ENCODE measurements at regions not wholly inside any gene's neighbourhood (a gene's known extent, or its start where the extent isn't known, plus 50 kb on each side); places are given as distances from the start of the nearest gene placed in this dataset.
A peak's percentile ranks its signal among the peaks of the same experiment; 100 is the strongest.

DNA sequence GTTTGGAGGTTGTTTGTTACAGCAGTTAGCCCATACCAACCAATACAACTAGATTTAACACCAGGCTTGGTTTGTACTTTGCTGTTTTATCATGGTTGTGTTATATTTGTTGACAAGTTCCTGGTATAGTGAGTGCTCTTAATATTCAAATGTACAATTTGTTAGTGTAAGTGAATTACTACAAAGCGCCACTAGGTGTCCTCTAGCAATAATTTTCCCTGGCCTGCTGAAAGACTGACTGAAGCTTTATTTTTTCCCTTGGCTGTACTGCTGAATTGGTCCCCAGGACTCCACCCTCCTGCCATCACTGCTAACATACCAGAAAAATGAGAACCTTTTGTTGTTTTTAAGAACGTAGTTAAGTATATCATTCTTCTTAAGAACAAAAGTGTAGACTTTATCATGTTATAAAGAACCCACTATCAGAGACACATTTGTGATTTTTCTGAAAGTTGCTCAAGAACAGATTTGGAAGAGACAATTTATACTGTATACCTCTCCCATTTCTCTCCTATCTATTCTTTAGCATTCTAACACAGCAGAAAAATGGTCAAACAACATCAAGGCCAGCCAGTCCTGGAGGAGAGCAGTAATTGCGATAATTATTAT lies 75.3 kb upstream of the FAR2 start:
- Histone ChIP-seq H3K36me3 (no peaks in the 10 kb centered on the region), H3K27ac (no peak overlapping the region), H3K4me3 (no peak overlapping the region), H3K4me1 (no peaks in the 10 kb centered on the region), H3K27me3 (no peaks in the 10 kb centered on the region), H3K9me3 (no peaks in the 10 kb centered on the region)
- no peak for DNase-seq
- WGBS, 2 donors = 35 to 36% methylated on average over 3 of the region's 3 CpGs
- intact Hi-C loops (cut with DNase I) = no loop called here
- TF ChIP-seq, protein P1, sequence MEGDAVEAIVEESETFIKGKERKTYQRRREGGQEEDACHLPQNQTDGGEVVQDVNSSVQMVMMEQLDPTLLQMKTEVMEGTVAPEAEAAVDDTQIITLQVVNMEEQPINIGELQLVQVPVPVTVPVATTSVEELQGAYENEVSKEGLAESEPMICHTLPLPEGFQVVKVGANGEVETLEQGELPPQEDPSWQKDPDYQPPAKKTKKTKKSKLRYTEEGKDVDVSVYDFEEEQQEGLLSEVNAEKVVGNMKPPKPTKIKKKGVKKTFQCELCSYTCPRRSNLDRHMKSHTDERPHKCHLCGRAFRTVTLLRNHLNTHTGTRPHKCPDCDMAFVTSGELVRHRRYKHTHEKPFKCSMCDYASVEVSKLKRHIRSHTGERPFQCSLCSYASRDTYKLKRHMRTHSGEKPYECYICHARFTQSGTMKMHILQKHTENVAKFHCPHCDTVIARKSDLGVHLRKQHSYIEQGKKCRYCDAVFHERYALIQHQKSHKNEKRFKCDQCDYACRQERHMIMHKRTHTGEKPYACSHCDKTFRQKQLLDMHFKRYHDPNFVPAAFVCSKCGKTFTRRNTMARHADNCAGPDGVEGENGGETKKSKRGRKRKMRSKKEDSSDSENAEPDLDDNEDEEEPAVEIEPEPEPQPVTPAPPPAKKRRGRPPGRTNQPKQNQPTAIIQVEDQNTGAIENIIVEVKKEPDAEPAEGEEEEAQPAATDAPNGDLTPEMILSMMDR (IDR thresholded peaks at IDR 0.05) = peak in 5 of 6 experiments; percentile 60 to 74 (median 69)
- TF ChIP-seq POLR2A (IDR thresholded peaks at IDR 0.05) = no peak

DNA sequence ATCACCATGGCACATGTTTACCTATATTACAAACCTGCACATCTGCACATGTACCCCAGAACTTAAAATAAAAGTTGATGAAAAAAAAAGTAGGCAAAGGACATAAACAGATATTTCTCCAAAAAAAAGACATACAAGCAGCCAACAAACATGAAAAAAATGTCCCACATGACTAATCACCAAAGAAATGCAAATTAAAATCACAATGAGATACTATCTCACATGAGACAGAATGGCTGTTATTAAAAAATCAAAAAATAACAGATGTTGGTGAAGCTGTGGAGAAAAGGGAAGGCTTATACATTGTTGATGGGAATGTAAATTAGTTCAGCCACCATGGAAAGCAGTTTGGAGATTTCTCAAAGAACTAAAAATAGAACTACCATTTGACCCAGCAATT lies 68.0 kb upstream of the FAR2 start:
- Histone ChIP-seq H3K27me3 (no peaks in the 10 kb centered on the region), H3K4me3 (no peak overlapping the region), H3K4me1 (no peaks in the 10 kb centered on the region), H3K27ac (no peak overlapping the region), H3K36me3 (no peaks in the 10 kb centered on the region), H3K9me3 (no peaks in the 10 kb centered on the region)
- TF ChIP-seq POLR2A (IDR thresholded peaks at IDR 0.05) = no peak
- TF ChIP-seq, protein P1 (IDR thresholded peaks at IDR 0.05) = no peak
- intact Hi-C loops (cut with DNase I) = loop anchor here (5.0 kb wide), 1 partner anchor 226 kb away; no protein-coding TSS in a partner anchor
- no peak for DNase-seq

DNA sequence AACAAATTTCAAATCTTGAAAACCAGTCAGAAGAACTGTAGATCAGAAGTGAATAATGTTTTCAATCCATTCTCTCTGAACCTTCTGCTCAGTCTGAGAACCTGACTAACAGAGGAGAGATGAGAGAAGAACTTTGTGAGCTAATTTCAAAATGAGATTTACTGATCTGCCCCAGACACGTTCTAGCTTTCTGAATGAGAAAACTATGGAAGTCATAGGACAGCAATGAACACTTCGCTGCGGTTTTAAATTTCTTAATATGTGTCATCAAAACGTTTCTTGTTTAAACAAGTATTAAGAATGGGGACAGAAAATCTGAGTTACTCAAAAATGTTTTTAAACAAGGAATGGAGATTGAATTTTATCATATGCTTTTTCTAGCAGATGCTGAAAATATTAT lies 66.6 kb upstream of the FAR2 start:
- no peak for DNase-seq
- H3K27ac ChIP-seq = no peak overlapping the region
- 19 to 27% methylated on average over 4 of the region's 4 CpGs for WGBS, 2 donors
- intact Hi-C loops (cut with DNase I) = loop anchor here (5.0 kb wide), 1 partner anchor 225 kb away; no protein-coding TSS in a partner anchor
- H3K36me3 ChIP-seq = no peaks in the 10 kb centered on the region
- H3K27me3 ChIP-seq = no peaks in the 10 kb centered on the region
- no peaks in the 10 kb centered on the region for H3K9me3 ChIP-seq
- no peak for TF ChIP-seq POLR2A (IDR thresholded peaks at IDR 0.05)
- TF ChIP-seq, protein P1 (IDR thresholded peaks at IDR 0.05) = no peak
- no peak overlapping the region for H3K4me3 ChIP-seq
- H3K4me1 ChIP-seq = no peaks in the 10 kb centered on the region

DNA sequence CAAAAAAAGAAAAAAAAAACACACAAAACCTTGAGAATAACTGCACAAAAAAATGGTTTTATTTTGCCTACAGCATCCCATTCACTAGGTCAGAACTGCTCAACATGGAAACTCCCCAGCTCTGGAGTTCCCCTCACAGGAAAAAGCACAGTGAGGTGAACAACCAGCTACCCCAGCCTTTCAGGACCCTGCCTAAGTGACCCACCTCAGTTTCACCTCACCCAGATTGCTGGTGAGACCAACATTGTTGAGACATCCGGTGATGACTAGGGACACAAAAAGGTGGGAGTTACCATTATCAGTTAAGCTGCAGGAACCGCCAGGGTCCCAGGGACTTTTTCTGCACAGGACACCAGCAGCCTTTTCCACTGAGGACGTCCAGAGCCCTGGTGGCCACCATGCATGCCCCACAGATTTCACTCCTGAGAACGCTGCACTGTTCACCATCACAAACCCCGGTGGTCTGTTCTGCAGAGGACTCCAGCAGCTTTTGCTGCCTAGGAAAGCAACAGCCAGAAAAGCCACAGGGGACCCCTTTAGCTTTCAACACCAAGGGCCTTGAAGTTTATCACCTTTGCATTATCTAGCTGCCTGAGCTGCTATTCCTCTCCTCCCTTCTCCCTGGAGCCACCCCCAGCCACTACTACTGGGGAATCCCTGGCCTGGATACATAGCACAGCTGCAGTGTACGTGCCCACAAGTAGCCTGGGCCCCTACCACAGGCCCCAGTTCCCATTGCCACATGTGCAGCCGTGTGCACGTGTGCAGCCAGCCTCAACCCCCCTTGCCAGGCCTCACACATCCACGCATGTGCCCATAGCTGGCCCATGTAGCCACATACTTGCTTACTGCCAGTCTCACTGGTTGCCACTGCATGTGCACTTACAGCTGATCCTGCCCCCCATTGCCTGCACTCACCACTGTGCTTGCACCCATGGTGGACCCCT lies 62.5 kb upstream of the FAR2 start:
- intact Hi-C loops (cut with DNase I) = no loop called here
- WGBS, 2 donors = 60 to 78% methylated on average over 3 to 4 of the region's 9 CpGs
- Histone ChIP-seq H3K27ac (no peak overlapping the region), H3K4me3 (no peak overlapping the region), H3K4me1 (no peaks in the 10 kb centered on the region), H3K9me3 (no peaks in the 10 kb centered on the region), H3K36me3 (no peaks in the 10 kb centered on the region), H3K27me3 (no peaks in the 10 kb centered on the region)
- TF ChIP-seq POLR2A (IDR thresholded peaks at IDR 0.05) = no peak
- TF ChIP-seq, protein P1 (IDR thresholded peaks at IDR 0.05) = no peak
- DNase-seq = no peak

DNA sequence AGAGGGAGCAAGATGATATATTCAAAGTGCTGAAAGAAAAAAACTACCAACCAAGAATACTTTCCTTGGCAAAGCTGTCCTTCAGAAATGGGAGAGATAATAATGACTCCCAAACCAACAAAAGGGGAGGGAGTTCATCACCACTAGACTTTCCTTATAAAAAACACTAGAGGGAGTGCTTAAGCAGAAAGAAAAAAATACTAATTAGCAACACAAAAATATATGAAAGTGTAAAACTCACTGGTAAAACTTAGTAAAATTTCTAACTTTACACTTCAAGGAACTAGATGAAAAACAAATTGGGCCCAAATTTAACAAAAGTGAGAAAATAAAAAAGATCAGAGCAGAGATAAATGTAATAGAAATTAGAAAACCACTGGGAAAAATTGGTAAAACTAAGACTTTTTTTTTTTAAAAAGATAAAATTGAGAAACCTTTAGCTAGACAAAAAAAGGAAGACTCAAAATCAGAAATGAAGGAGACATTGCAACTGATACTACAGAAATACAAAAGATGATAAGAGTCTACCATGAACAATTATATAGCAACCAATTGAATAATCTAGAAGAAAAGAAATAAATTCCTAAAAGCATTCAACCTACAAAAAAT lies 60.4 kb upstream of the FAR2 start:
- Histone ChIP-seq H3K27ac (no peak overlapping the region), H3K9me3 (peaks cover 0 to 8% (median 0%) of the 10 kb centered on the region in 3 donors), H3K36me3 (no peaks in the 10 kb centered on the region), H3K27me3 (no peaks in the 10 kb centered on the region), H3K4me1 (no peaks in the 10 kb centered on the region), H3K4me3 (no peak overlapping the region)
- intact Hi-C loops (cut with DNase I) = no loop called here
- TF ChIP-seq POLR2A (IDR thresholded peaks at IDR 0.05) = no peak
- TF ChIP-seq, protein P1 (IDR thresholded peaks at IDR 0.05) = peak in 4 of 6 experiments; percentile 20 to 57 (median 38)
- no peak for DNase-seq

All from esophagus squamous epithelium (tissue), 5 donors.